ENCODE measurements at regions not wholly inside any gene's neighbourhood (a gene's known extent, or its start where the extent isn't known, plus 50 kb on each side); places are given as distances from the start of the nearest gene placed in this dataset.

DNA sequence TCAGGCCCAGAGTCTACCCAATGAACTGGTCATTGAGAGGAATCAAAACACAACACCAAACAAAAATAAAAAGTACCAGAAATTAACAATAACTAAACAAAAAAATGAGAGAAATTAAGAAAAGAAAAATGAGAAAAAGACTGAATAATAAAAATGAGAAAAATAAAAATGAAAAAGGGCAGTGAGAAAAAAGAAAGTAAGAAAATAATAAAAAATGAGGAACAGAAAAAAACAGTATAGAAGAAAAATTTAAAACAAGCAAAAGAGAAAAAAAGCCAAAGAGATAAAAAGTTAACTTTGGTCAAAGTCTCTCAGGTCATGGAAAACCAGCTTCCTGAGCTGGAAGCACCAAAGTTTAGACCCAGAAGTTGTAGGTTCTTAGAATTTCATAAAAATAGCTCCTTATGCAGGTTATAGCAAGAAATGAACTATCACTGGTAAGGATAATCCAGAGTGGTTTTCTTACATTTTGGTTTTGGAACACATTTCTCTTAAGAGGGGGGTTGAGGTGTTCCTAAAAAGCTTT lies 51.0 kb upstream of the WDR17 start:
- TF ChIP-seq, protein P1, sequence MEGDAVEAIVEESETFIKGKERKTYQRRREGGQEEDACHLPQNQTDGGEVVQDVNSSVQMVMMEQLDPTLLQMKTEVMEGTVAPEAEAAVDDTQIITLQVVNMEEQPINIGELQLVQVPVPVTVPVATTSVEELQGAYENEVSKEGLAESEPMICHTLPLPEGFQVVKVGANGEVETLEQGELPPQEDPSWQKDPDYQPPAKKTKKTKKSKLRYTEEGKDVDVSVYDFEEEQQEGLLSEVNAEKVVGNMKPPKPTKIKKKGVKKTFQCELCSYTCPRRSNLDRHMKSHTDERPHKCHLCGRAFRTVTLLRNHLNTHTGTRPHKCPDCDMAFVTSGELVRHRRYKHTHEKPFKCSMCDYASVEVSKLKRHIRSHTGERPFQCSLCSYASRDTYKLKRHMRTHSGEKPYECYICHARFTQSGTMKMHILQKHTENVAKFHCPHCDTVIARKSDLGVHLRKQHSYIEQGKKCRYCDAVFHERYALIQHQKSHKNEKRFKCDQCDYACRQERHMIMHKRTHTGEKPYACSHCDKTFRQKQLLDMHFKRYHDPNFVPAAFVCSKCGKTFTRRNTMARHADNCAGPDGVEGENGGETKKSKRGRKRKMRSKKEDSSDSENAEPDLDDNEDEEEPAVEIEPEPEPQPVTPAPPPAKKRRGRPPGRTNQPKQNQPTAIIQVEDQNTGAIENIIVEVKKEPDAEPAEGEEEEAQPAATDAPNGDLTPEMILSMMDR (IDR thresholded peaks at IDR 0.05) = no peak
- no peak for TF ChIP-seq POLR2A (IDR thresholded peaks at IDR 0.05)
